Lower leg skin (tissue), 3 donors: ENCODE measurements at regions not wholly inside any gene's neighbourhood (a gene's known extent, or its start where the extent isn't known, plus 50 kb on each side); places are given as distances from the start of the nearest gene placed in this dataset.

Experiments
- CTCF ChIP-seq, 3 donors: fragments of 450-650 bp; IDR thresholded peaks; one replicate each; pipeline ENCODE4 v1.5.1; 2016; ENCODE audit warnings: antibody characterized with exemption in 3 of 3, mild to moderate bottlenecking in 3 of 3, moderate library complexity in 2 of 3
- POLR2A ChIP-seq, 2 donors: fragments of 450-650 bp; IDR thresholded peaks; one replicate each; pipeline ENCODE4 v1.6.1; 2016 to 2017; ENCODE audit warnings: antibody characterized with exemption in 2 of 2, mild to moderate bottlenecking in 1 of 2, moderate library complexity in 1 of 2

GRCh38 chr6:67112120-67112519, 1405.1 kb upstream of the EYS start:
- TF ChIP-seq CTCF (IDR thresholded peaks at IDR 0.05) (no peak), POLR2A (IDR thresholded peaks at IDR 0.05) (no peak)
